GM12891 (cell line): ENCODE measurements at regions not wholly inside any gene's neighbourhood (a gene's known extent, or its start where the extent isn't known, plus 50 kb on each side); places are given as distances from the start of the nearest gene placed in this dataset.

Experiments used
- POLR2A ChIP-seq: IDR thresholded peaks from 2 replicates; pipeline ENCODE4 v1.6.1; 2011; ENCODE audit warnings: low read depth, low read length, control low read depth
- POLR2AphosphoS5 ChIP-seq: IDR thresholded peaks from 2 replicates; pipeline ENCODE4 v1.6.1; 2011; ENCODE audit warnings: low read depth, low read length, control low read depth
- SPI1 ChIP-seq: IDR thresholded peaks from 2 replicates; pipeline ENCODE4 v1.6.1; 2011; ENCODE audit warnings: low read depth, low read length, control low read depth
- TAF1 ChIP-seq: IDR thresholded peaks from 2 replicates; pipeline ENCODE4 v1.6.1; 2011; ENCODE audit warnings: low read depth, low read length, control low read depth

GRCh38 chr12:98352835-98353234 lies 162.6 kb upstream of the TMPO start:
- TF ChIP-seq POLR2A = no peak
- no peak for TF ChIP-seq SPI1
- no peak for TF ChIP-seq POLR2AphosphoS5
- TF ChIP-seq TAF1 = no peak
